Right atrium auricular region (tissue), 2 donors: ENCODE measurements at regions not wholly inside any gene's neighbourhood (a gene's known extent, or its start where the extent isn't known, plus 50 kb on each side); places are given as distances from the start of the nearest gene placed in this dataset.

ENCODE experiments used
- DNase-seq: peaks from one replicate; pipeline ENCODE4 v3.0.0-alpha.2; 2019; ENCODE audit warnings: low spot score
- H3K27ac ChIP-seq, 2 donors: fragments of 200-600 bp; sonication (generic); 1 replicate in 1 of 2; 2 replicates in 1 of 2; pipeline ENCODE4 v1.5.1; 2016 to 2019
- H3K27me3 ChIP-seq, 2 donors: fragments of 200-600 bp; sonication (generic); one replicate each; pipeline versions ENCODE4 v1.5.1 to v1.6.0; 2017 to 2019
- H3K36me3 ChIP-seq: fragments of 200-600 bp; sonication (generic); one replicate; pipeline ENCODE4 v1.5.1; 2016
- H3K4me1 ChIP-seq, 2 donors: fragments of 200-600 bp; sonication (generic); one replicate each; pipeline versions ENCODE4 v1.5.1 to v1.6.0; 2017 to 2019
- H3K4me3 ChIP-seq, 2 donors: fragments of 200-600 bp; sonication (generic); 1 replicate in 1 of 2; 2 replicates in 1 of 2; pipeline ENCODE4 v1.5.1; 2017 to 2019; ENCODE audit warnings: mild to moderate bottlenecking in 1 of 2, moderate library complexity in 1 of 2
- H3K9me3 ChIP-seq, 2 donors: fragments of 200-600 bp; sonication (generic); one replicate each; pipeline ENCODE4 v1.5.1; 2019
- TF ChIP-seq, protein P1 (sequence below), 2 donors: fragments of 200-600 bp; sonication (generic); IDR thresholded peaks; one replicate each; pipeline ENCODE4 v1.5.1; 2019; ENCODE audit warnings: antibody characterized with exemption in 2 of 2

DNA sequence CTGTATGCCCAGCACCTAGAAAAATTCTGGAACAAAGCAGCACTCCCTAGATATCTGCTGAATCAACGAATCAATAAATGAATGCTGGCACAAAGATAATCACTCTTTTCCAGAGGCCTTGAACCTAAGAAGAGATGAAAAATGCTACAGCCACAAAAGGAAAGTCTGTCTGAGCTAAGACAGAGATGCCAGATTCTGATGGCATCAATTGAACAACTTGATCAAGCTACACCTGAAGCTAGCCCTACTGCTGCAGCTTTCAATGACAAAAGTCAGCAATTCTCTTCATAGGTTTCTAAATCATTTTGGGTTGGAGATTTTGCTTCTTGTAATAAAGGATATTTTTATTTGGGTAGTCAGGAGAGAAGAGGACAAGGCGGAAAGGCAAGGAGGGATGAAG lies 305.0 kb upstream of the SULF2 start:
- DNase-seq: no peak
- H3K4me1 ChIP-seq: no peaks in the 10 kb centered on the region
- H3K36me3 ChIP-seq: no peaks in the 10 kb centered on the region
- H3K27ac ChIP-seq: no peak overlapping the region
- TF ChIP-seq, protein P1, sequence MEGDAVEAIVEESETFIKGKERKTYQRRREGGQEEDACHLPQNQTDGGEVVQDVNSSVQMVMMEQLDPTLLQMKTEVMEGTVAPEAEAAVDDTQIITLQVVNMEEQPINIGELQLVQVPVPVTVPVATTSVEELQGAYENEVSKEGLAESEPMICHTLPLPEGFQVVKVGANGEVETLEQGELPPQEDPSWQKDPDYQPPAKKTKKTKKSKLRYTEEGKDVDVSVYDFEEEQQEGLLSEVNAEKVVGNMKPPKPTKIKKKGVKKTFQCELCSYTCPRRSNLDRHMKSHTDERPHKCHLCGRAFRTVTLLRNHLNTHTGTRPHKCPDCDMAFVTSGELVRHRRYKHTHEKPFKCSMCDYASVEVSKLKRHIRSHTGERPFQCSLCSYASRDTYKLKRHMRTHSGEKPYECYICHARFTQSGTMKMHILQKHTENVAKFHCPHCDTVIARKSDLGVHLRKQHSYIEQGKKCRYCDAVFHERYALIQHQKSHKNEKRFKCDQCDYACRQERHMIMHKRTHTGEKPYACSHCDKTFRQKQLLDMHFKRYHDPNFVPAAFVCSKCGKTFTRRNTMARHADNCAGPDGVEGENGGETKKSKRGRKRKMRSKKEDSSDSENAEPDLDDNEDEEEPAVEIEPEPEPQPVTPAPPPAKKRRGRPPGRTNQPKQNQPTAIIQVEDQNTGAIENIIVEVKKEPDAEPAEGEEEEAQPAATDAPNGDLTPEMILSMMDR (IDR thresholded peaks at IDR 0.05): no peak
- no peaks in the 10 kb centered on the region for H3K27me3 ChIP-seq
- no peaks in the 10 kb centered on the region for H3K9me3 ChIP-seq
- no peak overlapping the region for H3K4me3 ChIP-seq

DNA sequence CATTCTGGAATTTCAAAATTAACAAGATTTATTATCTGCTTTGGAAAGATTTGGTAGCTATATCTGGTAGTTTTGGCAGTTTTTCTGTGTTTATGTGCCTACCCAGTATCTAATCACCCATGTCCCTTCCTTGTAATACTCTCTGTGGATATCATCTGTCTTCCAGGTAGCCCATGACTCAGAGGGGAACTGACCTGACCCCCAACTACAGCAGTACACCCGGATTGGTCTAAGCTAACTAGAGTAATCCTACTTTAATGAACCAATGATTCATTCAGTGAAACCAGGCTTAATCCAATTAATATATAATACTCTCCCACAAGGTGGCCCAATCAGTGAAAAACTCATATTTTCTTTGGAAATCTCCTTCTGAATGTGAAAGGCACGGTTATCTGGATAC lies 295.3 kb upstream of the SULF2 start:
- TF ChIP-seq, protein P1 (IDR thresholded peaks at IDR 0.05): no peak
- H3K4me1 ChIP-seq: no peaks in the 10 kb centered on the region
- DNase-seq: no peak
- H3K36me3 ChIP-seq: no peaks in the 10 kb centered on the region
- H3K4me3 ChIP-seq: no peak overlapping the region
- H3K27ac ChIP-seq: no peak overlapping the region
- H3K27me3 ChIP-seq: no peaks in the 10 kb centered on the region
- peaks cover 0 to 4% of the 10 kb centered on the region in 2 donors for H3K9me3 ChIP-seq

DNA sequence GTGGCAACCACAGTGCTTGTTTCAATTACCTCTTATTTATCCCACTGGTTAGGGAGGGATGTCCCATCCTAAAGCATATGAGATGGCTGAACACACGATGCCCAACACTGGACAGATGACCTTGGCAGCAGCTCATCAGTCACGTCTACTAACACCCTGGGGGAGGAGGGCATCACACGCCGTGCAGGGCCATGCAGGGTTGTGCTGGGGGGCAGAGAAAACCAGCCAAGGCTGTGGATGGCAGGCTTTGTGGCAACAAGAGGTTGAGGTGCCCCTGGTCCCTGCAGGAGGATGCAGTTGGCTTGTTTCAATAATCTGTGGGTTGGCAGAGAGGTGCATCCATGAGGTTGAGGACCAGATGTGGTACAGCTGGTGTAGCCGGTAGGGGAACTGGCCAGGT lies 293.7 kb upstream of the SULF2 start:
- Histone ChIP-seq H3K4me1 (no peaks in the 10 kb centered on the region), H3K4me3 (no peak overlapping the region), H3K9me3 (peaks cover 0 to 3% of the 10 kb centered on the region in 2 donors), H3K36me3 (no peaks in the 10 kb centered on the region), H3K27me3 (no peaks in the 10 kb centered on the region), H3K27ac (no peak overlapping the region)
- DNase-seq: no peak
- TF ChIP-seq, protein P1 (IDR thresholded peaks at IDR 0.05): no peak

DNA sequence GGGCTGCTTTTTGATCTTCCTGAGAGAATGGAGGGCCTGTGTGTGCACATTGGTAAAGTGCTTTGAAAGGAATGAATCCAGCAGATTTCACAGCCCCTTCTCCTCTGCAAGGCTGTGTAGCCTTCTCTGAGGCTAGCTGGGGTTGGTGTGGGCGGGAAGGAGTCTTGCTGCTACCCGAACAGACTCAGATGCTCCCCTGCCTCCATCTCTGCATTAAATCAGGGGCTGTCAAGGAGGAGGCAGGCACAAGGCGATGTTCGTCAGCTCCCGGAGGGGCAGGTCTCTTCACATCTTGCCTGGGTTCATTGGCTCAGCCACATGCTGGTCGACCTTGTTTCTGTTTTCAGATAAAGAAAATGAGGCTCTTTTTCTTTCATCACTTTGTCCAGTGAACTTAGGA lies 291.5 kb upstream of the SULF2 start:
- TF ChIP-seq, protein P1 (IDR thresholded peaks at IDR 0.05): no peak
- no peaks in the 10 kb centered on the region for H3K27me3 ChIP-seq
- no peak for DNase-seq

DNA sequence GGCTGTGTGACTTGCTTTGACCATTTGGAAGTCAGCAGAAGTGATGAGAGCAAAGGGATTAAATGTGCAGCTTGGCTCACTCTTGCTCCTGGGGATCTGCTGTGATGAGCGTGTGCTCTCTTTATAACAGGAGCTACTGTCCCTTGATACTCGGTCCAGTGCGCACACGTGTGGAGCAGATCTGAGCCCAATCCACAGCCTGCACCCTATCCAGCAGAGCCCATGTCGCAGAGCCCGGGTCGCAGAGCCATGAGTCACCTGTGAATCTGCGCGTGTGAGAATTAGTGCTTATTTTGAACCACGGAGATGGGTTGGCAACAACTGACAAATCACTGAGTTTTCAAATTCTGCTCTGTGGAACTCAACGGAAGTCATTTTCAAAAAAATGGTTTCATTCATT lies 291.0 kb upstream of the SULF2 start:
- TF ChIP-seq, protein P1 (IDR thresholded peaks at IDR 0.05): no peak
- H3K27ac ChIP-seq: no peak overlapping the region
- no peaks in the 10 kb centered on the region for H3K36me3 ChIP-seq
- H3K4me3 ChIP-seq: no peak overlapping the region
- DNase-seq: no peak
- no peaks in the 10 kb centered on the region for H3K9me3 ChIP-seq
- no peaks in the 10 kb centered on the region for H3K27me3 ChIP-seq
- no peaks in the 10 kb centered on the region for H3K4me1 ChIP-seq

More for the DNA sequence above, 291.5 kb upstream of the SULF2 start:
- Histone ChIP-seq H3K9me3 (no peaks in the 10 kb centered on the region), H3K36me3 (no peaks in the 10 kb centered on the region), H3K4me3 (no peak overlapping the region), H3K27ac (no peak overlapping the region), H3K4me1 (no peaks in the 10 kb centered on the region)

DNA sequence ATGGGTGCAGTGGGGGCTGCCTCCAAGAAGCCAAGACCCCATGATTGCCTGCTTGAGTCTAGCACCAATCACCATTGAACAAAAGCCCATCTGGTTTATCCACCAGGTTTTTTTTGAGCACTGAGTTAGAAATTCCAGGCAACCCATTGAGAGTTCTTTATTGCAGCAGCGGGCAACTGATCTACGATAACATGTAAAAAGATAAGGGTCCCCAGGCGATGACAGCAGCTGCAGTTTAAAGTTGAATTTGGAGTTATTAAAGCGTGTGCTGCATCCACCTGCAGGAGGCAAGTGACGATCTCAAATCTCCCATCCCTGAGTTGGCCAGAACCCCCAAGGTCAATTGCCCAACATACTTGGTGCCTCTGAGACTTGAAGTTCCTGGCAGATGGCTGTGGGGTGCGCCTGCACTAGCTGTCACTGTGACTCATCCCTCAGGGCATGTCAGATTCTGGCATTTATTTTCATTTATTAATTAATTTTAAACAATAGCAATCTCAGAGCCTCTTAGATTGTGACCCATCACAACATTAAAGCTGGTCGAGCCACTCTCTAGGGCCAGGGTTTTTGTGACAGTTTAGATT lies 290.4 kb upstream of the SULF2 start:
- H3K27ac ChIP-seq: no peak overlapping the region
- DNase-seq: no peak
- no peaks in the 10 kb centered on the region for H3K4me1 ChIP-seq
- TF ChIP-seq, protein P1 (IDR thresholded peaks at IDR 0.05): no peak
- no peak overlapping the region for H3K4me3 ChIP-seq
- no peaks in the 10 kb centered on the region for H3K36me3 ChIP-seq
- H3K9me3 ChIP-seq: no peaks in the 10 kb centered on the region
- H3K27me3 ChIP-seq: no peaks in the 10 kb centered on the region
